Heart left ventricle (tissue), 16 donors: ENCODE measurements at regions not wholly inside any gene's neighbourhood (a gene's known extent, or its start where the extent isn't known, plus 50 kb on each side); places are given as distances from the start of the nearest gene placed in this dataset.

Experiments
- ATAC-seq, 4 donors: fragments of 200-7000 bp; cut with Tn5 transposase; one replicate each; pipeline ENCODE4 v1.9.1; 2020 to 2022; ENCODE audit warnings: moderate library complexity in 4 of 4, mild to moderate bottlenecking in 3 of 4, moderate number of reproducible peaks in 1 of 4
- DNase-seq, 5 donors: peaks; one replicate each; pipeline ENCODE4 v3.0.0-alpha.2; 2020
- H3K27ac ChIP-seq, 12 donors: fragments of 200-600 bp; sonication (generic) in 4 of 12; one replicate each; pipeline versions ENCODE4 v1.5.0 to v1.8.0; 2016 to 2022; ENCODE audit warnings: mild to moderate bottlenecking in 2 of 12
- H3K27me3 ChIP-seq, 9 donors: fragments of 200-600 bp; sonication (generic) in 2 of 9; one replicate each; pipeline versions ENCODE4 v1.5.1 to v1.8.0; 2016 to 2022; ENCODE audit warnings: mild to moderate bottlenecking in 3 of 9
- H3K36me3 ChIP-seq, 9 donors: fragments of 200-600 bp; sonication (generic) in 2 of 9; one replicate each; pipeline versions ENCODE4 v1.5.0 to v1.8.0; 2018 to 2022; ENCODE audit warnings: mild to moderate bottlenecking in 2 of 9
- H3K4me1 ChIP-seq, 12 donors: fragments of 200-600 bp; sonication (generic) in 4 of 12; one replicate each; pipeline versions ENCODE4 v1.5.0 to v1.8.0; 2016 to 2022; ENCODE audit warnings: mild to moderate bottlenecking in 3 of 12
- H3K4me3 ChIP-seq, 12 donors: fragments of 200-600 bp; sonication (generic) in 4 of 12; one replicate each; pipeline versions ENCODE4 v1.5.0 to v1.8.0; 2017 to 2022; ENCODE audit warnings: mild to moderate bottlenecking in 9 of 12, moderate library complexity in 4 of 12
- H3K9me3 ChIP-seq, 12 donors: fragments of 200-600 bp; sonication (generic) in 4 of 12; one replicate each; pipeline versions ENCODE4 v1.5.0 to v1.8.0; 2016 to 2022; ENCODE audit warnings: mild to moderate bottlenecking in 1 of 12
- CTCF ChIP-seq, 12 donors: fragments of 200-600 bp; sonication (generic) in 4 of 12; IDR thresholded peaks; one replicate each; pipeline versions ENCODE4 v1.5.0 to v1.8.0; 2018 to 2022; ENCODE audit warnings: antibody characterized with exemption in 12 of 12, mild to moderate bottlenecking in 5 of 12
- POLR2A ChIP-seq, 2 donors: fragments of 450-650 bp; IDR thresholded peaks; one replicate each; pipeline ENCODE4 v1.6.1; 2017; ENCODE audit warnings: antibody characterized with exemption in 2 of 2, mild to moderate bottlenecking in 2 of 2, moderate library complexity in 2 of 2
- WGBS, 4 donors: extraction: QIAGEN DNeasy Blood & Tissue Kit in 2 of 4; methylation state at CpG; one replicate each; pipeline versions ENCODE4 v1.1.5 to v1.1.7; 2013 to 2018; 5-methylcytosine and 5-hydroxymethylcytosine counted together
- intact Hi-C, 10 donors: fragments of 100-400 bp; cut with DNase I; formaldehyde crosslinking; loops; one replicate each; pipeline versions ENCODE4 v1.11.1 to v1.14.2; 2022
- donor health status: ischemic (EF 13 %, LVEDD 7.1; RV severe dilation, severe dysfunction).
- donor health status: healthy with polysubstance abuse.
- donor health status: DM: no; HTN: yes; CAD: no.
- donor health status: DM: no; HTN: no; CAD: no.
- donor health status: ischemic (EF 25% LVEDD 6.9; RV normal size, moderate dysfunction).
- donor health status: ischemic (EF 25% LVEDD 5.7; RV mildly dilated, moderate dysfunction).
- donor health status: healthy.
- donor health status: DM: yes; HTN: yes; CAD: no.
- donor health status: ischemic (EF 35%, LVEDD 5.7; RV mildly dilated, moderate dysfunction).
- donor health status: nonischemic (EF 11% LVEDD 7.7; RV severe dilation, severe dysfunction).
- donor health status: DM: yes; HTN: yes; CAD: no.
- donor health status: PGD.
- donor health status: ischemic (EF 29% LVEDD 5.4; RV normal size, mild dysfunction).
- donor health status: nonischemic (EF 23%, LVEDD 6.1; RV moderate dilation, normal function).

GRCh38 chr6:40816601-40817000 is 222.4 kb downstream of the UNC5CL start:
- no peaks in the 10 kb centered on the region for H3K9me3 ChIP-seq
- 90 to 99% (median 95%) methylated on average over 2 of the region's 2 CpGs for WGBS, 4 donors
- H3K4me1 ChIP-seq: peaks cover 0 to 3% (median 0%) of the 10 kb centered on the region in 12 donors
- no peak overlapping the region for H3K27ac ChIP-seq
- DNase-seq (no peak), ATAC-seq (no peak)
- intact Hi-C loops: no loop called here
- TF ChIP-seq POLR2A (IDR thresholded peaks at IDR 0.05) (no peak), CTCF (IDR thresholded peaks at IDR 0.05) (no peak)
- H3K27me3 ChIP-seq: peaks cover 0 to 2% (median 0%) of the 10 kb centered on the region in 9 donors
- H3K4me3 ChIP-seq: no peak overlapping the region
- H3K36me3 ChIP-seq: no peaks in the 10 kb centered on the region

- H3K4me1 ChIP-seq: peaks cover 0 to 3% (median 0%) of the 10 kb centered on the region in 12 donors
- no peak for DNase-seq
- 93 to 97% (median 95%) methylated on average over 11 to 12 of the region's 12 CpGs for WGBS, 4 donors
- TF ChIP-seq POLR2A (IDR thresholded peaks at IDR 0.05) (no peak), CTCF (IDR thresholded peaks at IDR 0.05) (no peak)
- no peaks in the 10 kb centered on the region for H3K9me3 ChIP-seq
- H3K27me3 ChIP-seq: no peaks in the 10 kb centered on the region
- ATAC-seq: no peak
- no peak overlapping the region for H3K27ac ChIP-seq
- intact Hi-C loops: no loop called here
- H3K4me3 ChIP-seq: no peak overlapping the region
- H3K36me3 ChIP-seq: no peaks in the 10 kb centered on the region
These were observed 223.3 kb downstream of the UNC5CL start for GRCh38 chr6:40815731-40816130.

GRCh38 chr6:40810171-40810570 is 223.0 kb upstream of the LRFN2 start:
- intact Hi-C loops: no loop called here
- Histone ChIP-seq H3K27me3 (no peaks in the 10 kb centered on the region), H3K9me3 (no peaks in the 10 kb centered on the region), H3K4me3 (no peak overlapping the region), H3K27ac (no peak overlapping the region), H3K4me1 (no peaks in the 10 kb centered on the region), H3K36me3 (no peaks in the 10 kb centered on the region)
- DNase-seq (no peak), ATAC-seq (no peak)
- TF ChIP-seq CTCF (IDR thresholded peaks at IDR 0.05) (no peak), POLR2A (IDR thresholded peaks at IDR 0.05) (no peak)

GRCh38 chr6:40809627-40810026 is 222.5 kb upstream of the LRFN2 start:
- ATAC-seq: no peak
- no peak overlapping the region for H3K27ac ChIP-seq

More at GRCh38 chr6:40809627-40810026, 222.5 kb upstream of the LRFN2 start:
- DNase-seq: no peak
- Histone ChIP-seq H3K27me3 (no peaks in the 10 kb centered on the region), H3K4me1 (peaks cover 0 to 3% (median 0%) of the 10 kb centered on the region in 12 donors), H3K36me3 (no peaks in the 10 kb centered on the region), H3K4me3 (no peak overlapping the region), H3K9me3 (no peaks in the 10 kb centered on the region)
- TF ChIP-seq POLR2A (IDR thresholded peaks at IDR 0.05): no peak
- TF ChIP-seq CTCF (IDR thresholded peaks at IDR 0.05): no peak
- intact Hi-C loops: no loop called here
- WGBS, 4 donors: 95 to 100% (median 97%) methylated on average over 1 of the region's 1 CpG
